AG10803 (cell line): ENCODE measurements at regions not wholly inside any gene's neighbourhood (a gene's known extent, or its start where the extent isn't known, plus 50 kb on each side); places are given as distances from the start of the nearest gene placed in this dataset.

Experiments used
- DNase-seq: peaks from one replicate; pipeline ENCODE4 v3.0.0; 2010; ENCODE audit warnings: low read depth
- H3K4me3 ChIP-seq: 2 replicates; pipeline ENCODE4 v1.5.1; 2011; ENCODE audit warnings: mild to moderate bottlenecking, low read length, control low read depth
- CTCF ChIP-seq: conservative IDR thresholded peaks from 2 replicates; pipeline ENCODE4 v1.5.1; 2011; ENCODE audit warnings: mild to moderate bottlenecking, low read length, control low read depth, inconsistent platforms

- no peak overlapping the region for H3K4me3 ChIP-seq
- DNase-seq, result no peak
- TF ChIP-seq CTCF, result no peak
Measured at GRCh38 chr15:52862677-52863076, 72.5 kb upstream of the ONECUT1 start.

GRCh38 chr15:52858782-52859176 is 68.6 kb upstream of the ONECUT1 start:
- no peak for DNase-seq
- no peak for TF ChIP-seq CTCF
- H3K4me3 ChIP-seq, result no peak overlapping the region

GRCh38 chr15:52857937-52858781 is 68.0 kb upstream of the ONECUT1 start:
- no peak for TF ChIP-seq CTCF

DNA sequence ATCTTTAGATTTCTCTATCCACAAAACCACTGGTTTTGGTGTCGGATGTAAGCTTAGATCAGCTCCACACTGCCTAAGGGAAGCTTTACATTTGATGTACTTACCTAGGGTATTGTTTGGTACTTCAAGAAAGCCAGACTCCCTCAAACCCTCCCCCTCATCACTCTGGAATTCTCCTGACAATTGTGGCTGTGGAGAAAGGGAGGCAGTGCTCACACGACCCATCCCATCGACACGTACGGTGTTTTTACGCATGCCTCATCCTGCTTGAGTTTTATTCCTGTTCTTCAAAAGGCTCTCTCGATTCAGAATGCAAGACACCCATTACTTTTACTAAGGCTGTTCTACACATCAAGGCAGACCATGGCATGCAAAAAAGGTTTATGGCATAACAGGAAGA is 67.3 kb upstream of the ONECUT1 start:
- H3K4me3 ChIP-seq, result no peak overlapping the region
- no peak for DNase-seq

More at GRCh38 chr15:52857937-52858781, 68.0 kb upstream of the ONECUT1 start:
- H3K4me3 ChIP-seq, result no peak overlapping the region
- no peak for DNase-seq

DNA sequence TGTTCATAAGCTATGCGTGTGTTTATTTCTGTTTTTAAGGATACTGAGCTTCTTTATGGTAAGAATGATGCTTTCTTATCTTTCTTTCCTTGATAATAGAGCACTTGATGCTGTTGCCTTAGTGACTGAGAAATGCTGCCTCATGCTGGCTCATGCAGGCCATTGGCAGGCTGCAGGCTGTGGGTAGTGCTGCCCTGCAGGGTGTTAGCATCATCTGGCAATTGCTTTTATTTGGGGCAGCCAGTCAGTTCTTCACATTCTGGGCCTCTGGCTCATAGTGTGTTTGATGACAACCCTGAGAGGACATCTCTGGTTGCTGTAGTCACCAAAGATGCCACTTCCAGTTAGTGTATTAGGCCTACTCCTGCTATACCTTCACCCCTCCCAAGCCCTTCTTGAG is 66.2 kb upstream of the ONECUT1 start:
- TF ChIP-seq CTCF, result no peak
- H3K4me3 ChIP-seq, result no peak overlapping the region
- DNase-seq, result no peak

More for the DNA sequence above, 67.3 kb upstream of the ONECUT1 start:
- TF ChIP-seq CTCF, result no peak

DNA sequence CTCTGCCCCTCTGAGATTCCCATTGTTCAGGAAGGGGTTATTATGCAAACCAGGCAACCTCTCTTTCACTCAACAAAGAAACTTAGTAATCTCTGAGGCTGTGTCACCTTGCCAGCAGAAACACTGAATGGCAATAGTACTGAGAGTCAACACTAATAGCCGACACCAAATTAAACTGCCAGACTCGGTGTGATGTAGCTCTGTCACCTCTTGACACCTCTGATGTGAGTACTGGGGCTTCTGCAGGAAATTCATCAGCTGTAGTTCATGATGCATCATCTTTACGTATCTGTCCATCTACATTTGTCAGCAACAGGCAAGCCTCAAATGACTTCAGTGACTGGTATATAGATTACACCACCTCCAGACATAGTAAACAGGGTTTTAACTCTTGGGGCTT is 65.0 kb upstream of the ONECUT1 start:
- no peak for TF ChIP-seq CTCF
- H3K4me3 ChIP-seq, result no peak overlapping the region
- DNase-seq, result no peak

DNA sequence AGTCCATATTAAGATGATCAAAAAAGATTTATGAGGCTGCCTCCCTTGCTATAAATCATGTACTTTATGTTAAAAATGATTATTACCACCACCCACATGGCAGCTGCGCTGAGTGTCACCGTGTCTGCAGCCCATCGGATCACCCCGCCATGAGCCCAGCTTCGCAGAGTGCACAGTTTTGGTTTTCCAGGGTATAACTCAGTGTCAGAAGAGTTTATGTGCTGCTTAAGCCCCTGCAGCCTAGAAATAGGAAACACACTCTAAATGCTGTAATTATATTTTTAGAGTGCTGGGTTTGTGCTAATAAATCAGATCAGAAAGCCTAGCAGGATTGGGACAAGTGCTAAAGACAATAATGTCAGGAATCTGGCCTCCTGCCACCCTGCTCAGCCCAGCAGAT is 54.7 kb upstream of the ONECUT1 start:
- no peak overlapping the region for H3K4me3 ChIP-seq
- no peak for DNase-seq
- TF ChIP-seq CTCF, result no peak
